NCI-H345 treated with DMSO at 0.1 percent for 48 hours (cell line): ENCODE measurements at regions not wholly inside any gene's neighbourhood (a gene's known extent, or its start where the extent isn't known, plus 50 kb on each side); places are given as distances from the start of the nearest gene placed in this dataset.

ENCODE experiments used
- DNase-seq: peaks from one replicate; lab custom pipeline; 2025; ENCODE audit not compliant: unreplicated experiment; lab: John Stamatoyannopoulos, UW

DNA sequence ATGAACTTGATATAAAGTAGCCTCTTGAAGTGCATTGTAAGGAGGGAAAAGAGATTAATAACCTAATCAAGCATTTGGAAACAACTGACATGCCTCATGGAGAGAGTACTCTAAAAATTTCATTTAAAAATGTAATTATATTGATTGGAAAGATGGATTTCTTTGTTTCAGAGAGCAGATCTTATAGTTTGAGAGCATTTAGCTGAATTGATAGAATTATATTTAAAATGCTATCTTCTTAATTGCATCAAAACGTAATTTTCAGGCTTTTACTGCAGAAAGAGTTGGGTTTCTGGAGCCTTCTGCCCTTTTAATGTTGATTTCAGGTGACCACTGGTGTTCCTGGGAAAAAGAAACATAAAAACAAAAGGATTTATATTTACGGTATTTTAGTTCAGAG is 130.6 kb downstream of the EDN3 start:
- DNase-seq = no peak

- no peak for DNase-seq
Measured at GRCh38 chr20:59434960-59435359, 134.5 kb downstream of the EDN3 start.

DNA sequence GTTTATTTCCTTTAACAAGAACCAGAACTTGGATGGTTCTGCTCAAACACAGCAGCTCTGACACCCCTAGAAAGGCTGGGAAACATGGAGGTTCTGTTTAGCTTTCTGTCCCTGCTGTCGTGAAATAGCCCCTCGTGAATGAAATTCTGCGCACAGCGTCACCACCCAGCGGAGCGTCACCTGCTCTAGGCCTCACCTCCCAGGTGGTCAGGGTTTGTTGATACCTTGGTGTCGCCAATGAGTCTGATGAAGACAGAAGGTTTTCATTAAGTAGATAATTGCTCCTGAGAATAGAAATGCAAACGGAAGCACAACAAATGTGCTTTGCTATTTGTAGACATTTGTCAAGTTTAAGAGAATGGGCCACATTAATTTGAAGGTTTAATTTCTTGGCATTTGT is 135.1 kb downstream of the EDN3 start:
- DNase-seq = no peak

DNA sequence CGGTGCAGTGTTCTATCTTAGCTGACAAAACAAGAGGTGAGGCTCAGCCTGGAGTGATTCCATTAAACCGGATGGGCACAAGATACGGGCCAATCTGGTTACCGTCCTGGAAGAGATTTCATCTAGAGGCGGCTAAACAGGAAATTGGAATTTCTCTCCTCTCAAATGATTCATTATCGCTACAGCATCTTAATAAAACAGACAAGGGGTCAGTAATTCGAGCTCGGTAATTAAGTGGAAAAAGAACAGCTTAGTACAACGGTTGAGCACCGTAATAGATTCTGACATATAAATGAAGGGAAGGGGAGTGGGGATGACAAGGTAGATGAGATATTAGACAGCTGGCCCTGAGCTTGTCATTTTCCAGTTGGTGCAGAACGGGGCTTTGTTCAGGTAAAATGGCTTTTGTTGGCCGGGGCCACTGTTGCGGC is 137.2 kb downstream of the EDN3 start:
- no peak for DNase-seq

GRCh38 chr20:59438201-59438600 is 137.8 kb downstream of the EDN3 start:
- DNase-seq = no peak

DNA sequence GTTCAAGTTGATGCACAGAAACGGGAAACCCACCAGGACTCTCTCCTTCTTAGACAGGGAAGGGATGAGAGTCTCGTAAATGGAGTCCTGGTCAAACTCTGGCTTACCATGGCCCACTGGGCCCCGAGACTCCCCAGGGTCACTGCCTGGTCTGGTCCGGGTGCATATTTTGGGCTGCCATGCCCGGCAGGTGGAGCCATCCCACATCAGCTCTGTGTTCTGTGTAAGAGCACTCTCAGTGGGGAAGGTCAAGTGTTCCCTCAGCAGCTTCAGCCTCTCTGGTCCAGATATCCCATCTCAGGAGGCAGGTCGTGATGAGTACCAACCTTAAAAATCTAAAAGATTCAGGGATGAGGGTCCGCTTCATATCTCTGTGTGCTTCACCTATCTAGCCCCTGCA is 138.8 kb downstream of the EDN3 start:
- no peak for DNase-seq

DNA sequence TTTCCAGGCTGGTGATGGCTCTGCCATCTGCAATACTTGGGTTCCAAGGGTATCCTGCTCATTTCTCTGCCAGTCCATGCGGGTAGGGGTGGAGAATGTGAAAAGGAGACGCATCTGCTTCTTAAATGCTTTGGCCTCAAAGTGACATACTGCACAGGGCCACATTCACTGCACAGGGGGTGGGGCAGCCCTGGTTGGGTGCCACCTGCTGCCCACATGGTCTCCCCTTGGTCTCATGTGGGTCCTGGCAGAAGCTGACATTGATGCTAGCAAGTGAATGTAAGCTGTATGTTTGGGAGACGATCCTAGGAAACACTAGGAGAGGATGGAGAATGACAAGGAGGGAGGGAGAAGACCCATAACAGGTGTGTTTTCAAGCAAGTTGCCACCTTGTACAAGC is 140.9 kb downstream of the EDN3 start:
- no peak for DNase-seq

DNA sequence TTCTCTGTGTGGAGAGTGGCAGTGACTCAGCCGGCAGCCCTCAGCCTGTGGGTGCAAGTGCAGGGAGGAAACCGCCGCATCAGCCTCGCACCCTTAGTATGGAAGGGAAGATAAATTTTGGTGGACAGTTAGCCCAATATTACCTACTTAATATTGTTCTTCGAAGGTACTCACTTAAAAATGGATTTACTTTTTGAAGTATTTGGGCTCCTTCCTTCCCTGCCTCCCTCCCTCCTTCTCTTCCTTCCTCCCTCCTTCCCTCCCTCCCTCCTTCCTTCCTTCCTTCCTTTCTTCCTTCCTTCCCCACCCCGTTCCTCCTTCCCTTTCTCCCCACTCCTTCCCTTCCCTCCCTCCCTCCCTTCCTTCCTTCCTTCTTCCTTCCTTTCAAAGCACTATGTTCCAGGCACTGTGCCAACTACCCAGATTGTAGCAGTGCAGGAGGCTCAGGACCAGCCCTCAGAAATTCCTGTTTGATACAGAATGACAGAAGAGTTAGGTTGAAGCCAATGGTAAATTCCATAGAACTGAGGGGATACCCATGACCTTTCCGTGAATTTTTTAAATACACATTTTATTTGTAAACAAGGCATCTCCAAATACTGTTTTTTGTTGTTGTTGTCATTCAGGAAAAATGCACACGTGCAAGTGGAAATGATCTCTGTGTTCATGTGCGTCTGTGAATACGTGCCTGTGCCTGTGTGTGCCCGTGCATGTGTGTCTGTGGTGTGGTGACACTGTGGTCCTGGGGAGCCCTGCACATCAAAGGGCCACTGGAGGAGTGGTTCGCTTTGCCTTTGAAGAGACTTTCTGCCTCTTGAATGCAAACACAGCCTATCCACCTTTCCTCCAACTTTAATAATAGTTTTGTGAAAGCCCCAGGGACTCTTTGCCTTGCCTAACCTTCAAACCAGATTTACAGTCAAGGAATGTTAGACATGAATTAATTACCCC is 141.7 kb downstream of the EDN3 start:
- DNase-seq = no peak

- DNase-seq = no peak
Measured at GRCh38 chr20:59443550-59443949, 143.1 kb downstream of the EDN3 start.

DNA sequence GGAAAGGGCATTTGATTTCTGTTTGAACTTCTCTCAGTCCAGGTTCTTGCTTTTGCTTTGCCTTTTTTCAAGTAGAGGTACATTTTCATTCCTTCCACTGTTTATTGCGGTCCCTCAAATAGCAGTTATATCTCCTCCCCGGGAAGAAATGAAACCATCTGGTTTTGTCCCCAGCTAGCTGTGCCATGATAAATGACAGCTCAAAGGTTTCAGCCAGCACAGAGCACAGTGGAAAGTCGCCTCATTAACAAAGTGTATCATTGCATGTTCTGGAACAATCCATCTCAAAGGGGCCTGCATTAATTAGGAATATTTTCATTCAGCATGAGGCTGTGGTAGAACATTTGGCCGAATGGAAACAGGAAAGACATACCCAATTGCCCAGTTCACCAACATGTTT is 146.0 kb downstream of the EDN3 start:
- DNase-seq = no peak

DNA sequence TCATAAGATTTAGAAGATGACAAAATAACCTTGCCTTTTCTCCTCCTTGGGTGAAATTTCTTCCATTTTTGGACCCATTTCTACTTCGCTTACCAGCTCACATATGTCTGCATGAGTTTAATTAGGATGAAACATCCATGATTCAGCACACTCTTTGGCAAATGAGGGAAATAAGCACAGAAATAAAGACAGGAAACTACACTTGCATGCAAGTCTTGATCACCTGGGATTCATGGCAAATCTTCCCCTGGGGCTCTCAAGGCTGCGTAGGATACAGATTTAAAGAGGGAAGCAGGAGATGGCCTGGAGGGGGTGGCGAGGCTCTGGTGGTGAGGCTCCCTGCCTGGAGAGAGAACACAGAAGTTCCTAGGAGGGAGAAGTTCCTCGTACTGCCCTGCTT is 147.8 kb downstream of the EDN3 start:
- no peak for DNase-seq

DNA sequence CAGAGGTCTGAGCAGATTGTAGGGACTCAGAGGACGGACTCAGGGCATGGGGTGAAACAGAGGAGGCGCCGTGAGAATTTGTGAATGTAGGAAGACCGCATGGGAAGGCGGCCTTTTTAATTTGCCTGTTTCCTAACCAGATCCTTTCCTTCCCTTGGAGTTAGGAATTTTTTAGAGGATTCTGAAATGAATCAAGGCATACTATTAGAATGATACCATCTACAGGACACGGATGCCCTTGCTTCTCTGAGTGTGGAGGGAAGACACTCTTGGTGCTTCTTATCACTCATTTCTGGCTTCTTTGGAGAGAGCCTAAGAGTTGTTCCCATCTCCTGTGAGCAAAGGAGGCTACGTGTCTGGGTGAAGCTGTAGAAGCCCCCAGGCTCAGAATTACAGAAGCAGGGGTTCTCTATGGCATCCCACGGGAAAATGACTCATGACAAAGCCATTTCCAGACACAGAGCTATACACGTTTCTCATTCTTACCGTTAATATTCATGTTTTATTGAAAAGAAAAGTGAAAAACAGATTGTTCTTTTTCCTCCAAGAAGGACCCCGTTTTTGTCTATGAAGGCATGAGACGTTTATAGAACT is 148.5 kb downstream of the EDN3 start:
- no peak for DNase-seq

- DNase-seq = no peak
Measured at GRCh38 chr20:59451066-59451630, 150.7 kb downstream of the EDN3 start.

GRCh38 chr20:59451641-59452040 is 151.2 kb downstream of the EDN3 start:
- no peak for DNase-seq

GRCh38 chr20:59452856-59453255 is 151.5 kb upstream of the PHACTR3 start:
- DNase-seq = no peak

- DNase-seq = no peak
Measured at GRCh38 chr20:59453759-59454560, 150.4 kb upstream of the PHACTR3 start.

DNA sequence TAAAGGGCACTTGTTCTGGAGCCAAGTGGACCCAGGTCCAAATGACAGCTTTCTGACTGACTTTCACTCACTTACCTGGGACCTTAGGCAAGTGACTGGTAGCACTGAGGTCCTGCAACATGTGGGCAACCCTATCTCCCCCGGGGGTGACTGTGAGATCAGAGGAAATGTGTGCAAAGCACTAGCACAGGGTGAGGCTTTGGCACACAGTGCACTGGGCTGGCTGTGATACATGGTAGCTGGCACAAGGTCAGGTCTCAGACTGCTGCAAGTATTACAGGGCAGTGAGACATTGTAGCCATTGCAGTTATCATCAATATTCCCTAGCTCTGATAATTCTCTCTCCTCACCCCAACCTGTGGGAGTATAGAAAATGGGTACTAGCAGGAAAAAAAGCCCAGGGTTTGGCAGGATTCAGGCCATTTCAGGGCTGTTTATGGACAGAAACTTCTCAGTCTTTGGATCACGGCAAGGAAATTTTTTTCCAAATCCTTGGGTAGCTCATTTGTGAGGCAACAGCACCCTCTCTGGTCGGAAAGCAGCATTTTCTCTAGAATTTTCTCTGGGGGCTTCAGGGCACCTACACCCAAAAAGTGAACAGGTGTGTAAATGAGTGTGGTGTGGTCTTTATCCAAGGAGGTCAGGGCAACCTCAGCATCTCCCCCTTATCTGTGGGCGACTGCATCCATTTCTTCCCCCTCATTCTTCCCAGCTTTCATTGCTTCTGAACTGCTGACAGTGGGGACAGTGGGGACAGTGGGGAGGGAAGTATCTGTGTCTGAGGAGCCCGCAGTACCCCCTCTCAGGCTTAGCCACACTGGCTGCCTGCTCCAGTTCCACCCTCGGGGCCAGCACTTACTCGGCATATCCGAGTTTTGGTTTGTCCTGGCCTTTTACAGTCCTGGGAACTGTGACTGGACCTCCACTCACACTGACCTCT is 148.7 kb upstream of the PHACTR3 start:
- no peak for DNase-seq

GRCh38 chr20:59456342-59457279 is 147.7 kb upstream of the PHACTR3 start:
- DNase-seq = no peak

GRCh38 chr20:59458645-59459044 is 145.7 kb upstream of the PHACTR3 start:
- no peak for DNase-seq
